ENCODE measurements at regions not wholly inside any gene's neighbourhood (a gene's known extent, or its start where the extent isn't known, plus 50 kb on each side); places are given as distances from the start of the nearest gene placed in this dataset.

DNA sequence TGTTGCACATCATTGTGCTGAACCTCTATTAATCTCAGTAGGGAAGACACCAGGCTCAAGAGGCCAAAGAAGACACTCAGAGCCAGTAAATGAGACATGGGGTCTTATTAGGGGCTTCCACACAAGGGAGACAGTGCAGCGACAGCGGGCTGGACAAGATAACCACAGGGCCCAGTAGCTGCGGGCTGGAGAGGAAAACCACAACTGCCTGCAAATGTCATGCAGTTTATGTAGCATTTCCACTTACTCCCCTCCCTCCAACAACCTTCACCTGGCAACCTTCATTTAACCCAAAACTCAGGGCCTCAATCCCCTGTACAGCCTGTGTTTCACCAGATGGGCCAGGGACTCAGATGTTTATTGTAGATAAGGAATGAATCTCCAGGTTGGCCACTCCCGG is 185.6 kb downstream of the UTP18 start:
- no peak for DNase-seq (ENCODE audit: low spot score in 2 of 2)
- no peaks in the 10 kb centered on the region for H3K36me3 ChIP-seq
- 49% methylated on average over 4 of the region's 4 CpGs for WGBS
- H3K4me1 ChIP-seq: no peaks in the 10 kb centered on the region
- H3K9me3 ChIP-seq: no peaks in the 10 kb centered on the region
- no peak overlapping the region for H3K27ac ChIP-seq
- H3K4me3 ChIP-seq: no peak overlapping the region
- peaks cover 2% of the 10 kb centered on the region for H3K27me3 ChIP-seq
- TF ChIP-seq EP300 (IDR thresholded peaks at IDR 0.05): no peak
- TF ChIP-seq, protein P1, sequence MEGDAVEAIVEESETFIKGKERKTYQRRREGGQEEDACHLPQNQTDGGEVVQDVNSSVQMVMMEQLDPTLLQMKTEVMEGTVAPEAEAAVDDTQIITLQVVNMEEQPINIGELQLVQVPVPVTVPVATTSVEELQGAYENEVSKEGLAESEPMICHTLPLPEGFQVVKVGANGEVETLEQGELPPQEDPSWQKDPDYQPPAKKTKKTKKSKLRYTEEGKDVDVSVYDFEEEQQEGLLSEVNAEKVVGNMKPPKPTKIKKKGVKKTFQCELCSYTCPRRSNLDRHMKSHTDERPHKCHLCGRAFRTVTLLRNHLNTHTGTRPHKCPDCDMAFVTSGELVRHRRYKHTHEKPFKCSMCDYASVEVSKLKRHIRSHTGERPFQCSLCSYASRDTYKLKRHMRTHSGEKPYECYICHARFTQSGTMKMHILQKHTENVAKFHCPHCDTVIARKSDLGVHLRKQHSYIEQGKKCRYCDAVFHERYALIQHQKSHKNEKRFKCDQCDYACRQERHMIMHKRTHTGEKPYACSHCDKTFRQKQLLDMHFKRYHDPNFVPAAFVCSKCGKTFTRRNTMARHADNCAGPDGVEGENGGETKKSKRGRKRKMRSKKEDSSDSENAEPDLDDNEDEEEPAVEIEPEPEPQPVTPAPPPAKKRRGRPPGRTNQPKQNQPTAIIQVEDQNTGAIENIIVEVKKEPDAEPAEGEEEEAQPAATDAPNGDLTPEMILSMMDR (IDR thresholded peaks at IDR 0.05): no peak
- TF ChIP-seq POLR2A (IDR thresholded peaks at IDR 0.05): no peak
- TF ChIP-seq POLR2AphosphoS5 (IDR thresholded peaks at IDR 0.05): no peak

DNA sequence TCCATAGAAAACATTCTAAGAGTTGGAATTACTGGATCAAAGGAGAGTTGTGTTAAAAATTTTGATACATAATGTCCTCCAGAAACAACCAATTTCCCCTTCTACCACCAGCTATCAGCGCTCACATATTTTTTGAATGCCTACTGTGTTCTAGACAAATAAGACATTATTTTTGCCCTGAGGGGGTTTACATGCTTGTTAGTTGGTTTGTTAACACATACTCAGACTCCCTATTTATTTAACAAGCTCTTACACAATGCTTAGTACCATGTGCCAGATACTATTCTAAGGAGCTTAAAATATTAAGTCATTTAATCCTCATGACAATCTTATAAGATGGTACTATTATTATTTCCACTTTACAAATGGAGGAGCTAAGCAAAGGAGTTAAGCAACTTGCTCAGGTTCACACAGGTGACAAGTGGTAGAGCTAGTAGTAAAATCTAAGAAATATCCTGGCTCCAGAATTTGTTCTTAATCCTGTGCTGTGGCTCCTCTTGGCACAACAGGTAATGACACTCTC is 194.2 kb downstream of the UTP18 start:
- WGBS: 91% methylated on average over 1 of the region's 1 CpG
- Histone ChIP-seq H3K27ac (no peak overlapping the region), H3K36me3 (no peaks in the 10 kb centered on the region), H3K9me3 (no peaks in the 10 kb centered on the region), H3K4me1 (no peaks in the 10 kb centered on the region), H3K27me3 (no peaks in the 10 kb centered on the region), H3K4me3 (no peak overlapping the region)
- TF ChIP-seq, protein P1 (IDR thresholded peaks at IDR 0.05): no peak
- TF ChIP-seq EP300 (IDR thresholded peaks at IDR 0.05): no peak
- no peak for TF ChIP-seq POLR2A (IDR thresholded peaks at IDR 0.05)
- TF ChIP-seq POLR2AphosphoS5 (IDR thresholded peaks at IDR 0.05): no peak
- DNase-seq (ENCODE audit: low spot score in 2 of 2): no peak

DNA sequence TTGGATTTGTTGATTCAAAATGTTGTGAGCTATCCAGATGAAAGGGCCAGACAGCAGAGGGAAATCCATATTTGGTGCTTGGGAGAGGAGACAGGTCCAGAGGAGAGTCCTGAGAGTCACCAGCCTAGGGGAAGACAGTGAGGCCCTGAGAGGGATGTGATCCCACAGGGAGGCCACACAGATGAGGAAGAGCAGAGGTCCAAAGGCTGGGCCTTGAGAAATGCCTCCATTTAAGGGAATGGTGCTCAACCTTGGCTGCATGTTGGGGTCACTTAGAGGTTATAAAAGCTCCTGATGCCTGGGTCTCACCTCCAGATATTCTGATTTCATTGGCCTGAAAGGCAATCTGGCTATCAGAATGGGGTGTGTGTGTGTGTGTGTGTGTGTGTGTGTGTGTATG is 194.9 kb downstream of the UTP18 start:
- H3K9me3 ChIP-seq: no peaks in the 10 kb centered on the region
- H3K4me1 ChIP-seq: no peaks in the 10 kb centered on the region
- TF ChIP-seq, protein P1 (IDR thresholded peaks at IDR 0.05): no peak
- TF ChIP-seq POLR2A (IDR thresholded peaks at IDR 0.05) (no peak), EP300 (IDR thresholded peaks at IDR 0.05) (no peak), POLR2AphosphoS5 (IDR thresholded peaks at IDR 0.05) (no peak)
- no peak overlapping the region for H3K4me3 ChIP-seq
- no peak overlapping the region for H3K27ac ChIP-seq
- H3K36me3 ChIP-seq: no peaks in the 10 kb centered on the region
- no peaks in the 10 kb centered on the region for H3K27me3 ChIP-seq
- DNase-seq (ENCODE audit: low spot score in 2 of 2): no peak

DNA sequence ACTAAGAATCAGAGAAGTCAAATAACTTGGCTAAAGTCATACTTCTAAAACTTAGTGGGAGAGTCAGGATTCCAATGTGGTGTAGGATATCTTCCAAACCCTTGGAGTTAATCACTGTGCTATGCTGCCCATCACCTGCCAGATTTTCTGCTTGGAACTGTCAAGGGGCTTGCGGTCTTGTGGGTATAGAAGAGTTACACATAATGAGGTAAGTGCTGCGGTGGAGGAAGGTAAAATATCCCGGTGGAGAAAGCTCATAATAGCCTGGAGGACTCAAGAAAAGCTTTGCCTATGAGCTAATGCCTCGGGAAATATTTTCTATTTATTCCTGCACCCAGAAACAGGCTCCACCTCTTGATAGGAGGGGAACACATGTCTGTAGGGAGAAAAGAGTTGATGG is 195.6 kb downstream of the UTP18 start:
- Histone ChIP-seq H3K9me3 (no peaks in the 10 kb centered on the region), H3K36me3 (no peaks in the 10 kb centered on the region), H3K27ac (no peak overlapping the region), H3K4me1 (no peaks in the 10 kb centered on the region), H3K27me3 (no peaks in the 10 kb centered on the region), H3K4me3 (no peak overlapping the region)
- TF ChIP-seq POLR2AphosphoS5 (IDR thresholded peaks at IDR 0.05) (no peak), EP300 (IDR thresholded peaks at IDR 0.05) (no peak), POLR2A (IDR thresholded peaks at IDR 0.05) (no peak)
- TF ChIP-seq, protein P1 (IDR thresholded peaks at IDR 0.05): no peak
- 80% methylated on average over 4 of the region's 4 CpGs for WGBS
- DNase-seq (ENCODE audit: low spot score in 2 of 2): no peak

DNA sequence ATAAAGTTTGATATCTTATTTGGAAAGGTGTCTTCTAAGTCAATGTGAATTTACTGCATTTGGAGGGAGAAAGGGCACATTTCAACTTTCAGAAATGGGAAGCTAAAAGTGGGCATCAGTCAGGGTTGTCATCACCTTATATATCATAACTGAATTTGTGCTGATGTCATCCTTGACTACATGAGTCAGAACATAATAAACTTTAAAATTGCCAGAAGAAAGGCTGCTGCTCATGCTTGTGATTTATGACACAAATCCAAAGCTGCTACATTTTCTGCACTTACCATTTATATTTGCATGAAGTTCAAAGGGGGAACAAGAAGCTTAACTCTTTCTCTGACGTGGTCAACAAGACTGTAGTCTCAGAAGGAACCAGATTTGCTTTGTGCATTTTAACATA is 196.6 kb downstream of the UTP18 start:
- DNase-seq (ENCODE audit: low spot score in 2 of 2): no peak
- H3K4me3 ChIP-seq: no peak overlapping the region
- no peaks in the 10 kb centered on the region for H3K36me3 ChIP-seq
- no peak overlapping the region for H3K27ac ChIP-seq
- no peak for TF ChIP-seq POLR2A (IDR thresholded peaks at IDR 0.05)
- no peak for TF ChIP-seq POLR2AphosphoS5 (IDR thresholded peaks at IDR 0.05)
- TF ChIP-seq, protein P1 (IDR thresholded peaks at IDR 0.05): no peak
- TF ChIP-seq EP300 (IDR thresholded peaks at IDR 0.05): no peak
- H3K4me1 ChIP-seq: no peaks in the 10 kb centered on the region
- H3K27me3 ChIP-seq: no peaks in the 10 kb centered on the region
- WGBS: 31% methylated on average over 1 of the region's 1 CpG
- no peaks in the 10 kb centered on the region for H3K9me3 ChIP-seq
